HL-60 (cell line): ENCODE measurements at regions not wholly inside any gene's neighbourhood (a gene's known extent, or its start where the extent isn't known, plus 50 kb on each side); places are given as distances from the start of the nearest gene placed in this dataset.

Experiments used
- DNase-seq, 2 experiments: peaks; one replicate each; pipeline ENCODE4 v3.0.0-alpha.2; 2010 to 2020; ENCODE audit warnings: low read depth in 1 of 2, low spot score in 1 of 2
- H3K27ac ChIP-seq: fragments of 250-450 bp; sonication (Bioruptor Pico); replicated peaks from 2 replicates; pipeline ENCODE4 v1.5.1; 2020; ENCODE audit warnings: mild to moderate bottlenecking, moderate library complexity
- H3K27me3 ChIP-seq: fragments of 250-450 bp; sonication (Bioruptor Pico); 2 replicates; pipeline ENCODE4 v1.5.1; 2021; ENCODE audit warnings: mild to moderate bottlenecking, moderate library complexity; ENCODE audit not compliant: insufficient read depth, poor library complexity, severe bottlenecking
- H3K4me3 ChIP-seq: replicated peaks from 2 replicates; pipeline ENCODE4 v1.5.1; 2011; ENCODE audit warnings: mild to moderate bottlenecking, control low read depth, low read length; ENCODE audit not compliant: insufficient read depth
- CTCF ChIP-seq: IDR thresholded peaks from one replicate; pipeline ENCODE4 v1.5.1; 2011; ENCODE audit warnings: low read length, control low read depth, inconsistent platforms; ENCODE audit not compliant: insufficient read depth
- GABPA ChIP-seq: IDR thresholded peaks from 2 replicates; pipeline ENCODE4 v1.6.1; 2012; ENCODE audit warnings: low read depth
- POLR2AphosphoS5 ChIP-seq: IDR thresholded peaks from 2 replicates; pipeline ENCODE4 v1.6.1; 2012; ENCODE audit warnings: low read depth
- SPI1 ChIP-seq: IDR thresholded peaks from 2 replicates; pipeline ENCODE4 v1.6.1; 2012; ENCODE audit warnings: low read depth, mild to moderate bottlenecking, borderline replicate concordance
- TF ChIP-seq, protein P1 (sequence below): IDR thresholded peaks from 2 replicates; pipeline ENCODE4 v1.6.1; 2012; ENCODE audit warnings: low read depth; ENCODE audit not compliant: insufficient replicate concordance

DNA sequence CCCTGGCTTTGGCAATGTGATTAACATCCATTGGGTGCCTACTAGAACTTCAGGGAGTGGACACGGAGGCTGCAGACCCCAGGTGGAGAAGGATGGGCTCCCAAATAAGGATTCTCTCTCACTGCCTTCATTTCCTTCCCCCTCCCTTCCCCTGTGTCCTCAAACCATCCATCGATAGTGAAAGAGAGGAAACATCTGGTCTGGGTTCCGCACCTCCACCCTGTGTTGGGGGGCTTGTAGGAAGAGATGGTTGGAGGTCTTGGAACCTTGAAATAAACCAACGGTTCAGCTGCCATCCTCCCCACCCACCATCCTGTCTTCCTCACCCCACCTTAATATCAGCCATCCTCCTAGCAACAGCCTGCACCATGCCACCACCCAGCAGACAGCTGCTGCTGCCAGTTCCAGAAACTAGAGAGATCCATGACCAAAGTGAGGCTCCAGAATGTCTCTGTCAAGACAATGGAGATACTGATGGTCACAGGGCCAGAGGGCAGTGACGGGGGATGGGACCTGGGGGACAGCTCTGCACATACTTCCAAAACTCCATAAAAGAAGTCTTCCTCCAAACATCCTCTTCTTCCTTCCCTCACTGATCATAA is 153.1 kb upstream of the CCND2 start:
- TF ChIP-seq, protein P1, sequence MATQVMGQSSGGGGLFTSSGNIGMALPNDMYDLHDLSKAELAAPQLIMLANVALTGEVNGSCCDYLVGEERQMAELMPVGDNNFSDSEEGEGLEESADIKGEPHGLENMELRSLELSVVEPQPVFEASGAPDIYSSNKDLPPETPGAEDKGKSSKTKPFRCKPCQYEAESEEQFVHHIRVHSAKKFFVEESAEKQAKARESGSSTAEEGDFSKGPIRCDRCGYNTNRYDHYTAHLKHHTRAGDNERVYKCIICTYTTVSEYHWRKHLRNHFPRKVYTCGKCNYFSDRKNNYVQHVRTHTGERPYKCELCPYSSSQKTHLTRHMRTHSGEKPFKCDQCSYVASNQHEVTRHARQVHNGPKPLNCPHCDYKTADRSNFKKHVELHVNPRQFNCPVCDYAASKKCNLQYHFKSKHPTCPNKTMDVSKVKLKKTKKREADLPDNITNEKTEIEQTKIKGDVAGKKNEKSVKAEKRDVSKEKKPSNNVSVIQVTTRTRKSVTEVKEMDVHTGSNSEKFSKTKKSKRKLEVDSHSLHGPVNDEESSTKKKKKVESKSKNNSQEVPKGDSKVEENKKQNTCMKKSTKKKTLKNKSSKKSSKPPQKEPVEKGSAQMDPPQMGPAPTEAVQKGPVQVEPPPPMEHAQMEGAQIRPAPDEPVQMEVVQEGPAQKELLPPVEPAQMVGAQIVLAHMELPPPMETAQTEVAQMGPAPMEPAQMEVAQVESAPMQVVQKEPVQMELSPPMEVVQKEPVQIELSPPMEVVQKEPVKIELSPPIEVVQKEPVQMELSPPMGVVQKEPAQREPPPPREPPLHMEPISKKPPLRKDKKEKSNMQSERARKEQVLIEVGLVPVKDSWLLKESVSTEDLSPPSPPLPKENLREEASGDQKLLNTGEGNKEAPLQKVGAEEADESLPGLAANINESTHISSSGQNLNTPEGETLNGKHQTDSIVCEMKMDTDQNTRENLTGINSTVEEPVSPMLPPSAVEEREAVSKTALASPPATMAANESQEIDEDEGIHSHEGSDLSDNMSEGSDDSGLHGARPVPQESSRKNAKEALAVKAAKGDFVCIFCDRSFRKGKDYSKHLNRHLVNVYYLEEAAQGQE: no peak
- no peak for TF ChIP-seq CTCF
- TF ChIP-seq POLR2AphosphoS5: no peak
- no peak for TF ChIP-seq SPI1
- no peak for TF ChIP-seq GABPA
- no peak for DNase-seq
- H3K27me3 ChIP-seq: no peaks in the 10 kb centered on the region
- no peak overlapping the region for H3K4me3 ChIP-seq
- no peak overlapping the region for H3K27ac ChIP-seq

DNA sequence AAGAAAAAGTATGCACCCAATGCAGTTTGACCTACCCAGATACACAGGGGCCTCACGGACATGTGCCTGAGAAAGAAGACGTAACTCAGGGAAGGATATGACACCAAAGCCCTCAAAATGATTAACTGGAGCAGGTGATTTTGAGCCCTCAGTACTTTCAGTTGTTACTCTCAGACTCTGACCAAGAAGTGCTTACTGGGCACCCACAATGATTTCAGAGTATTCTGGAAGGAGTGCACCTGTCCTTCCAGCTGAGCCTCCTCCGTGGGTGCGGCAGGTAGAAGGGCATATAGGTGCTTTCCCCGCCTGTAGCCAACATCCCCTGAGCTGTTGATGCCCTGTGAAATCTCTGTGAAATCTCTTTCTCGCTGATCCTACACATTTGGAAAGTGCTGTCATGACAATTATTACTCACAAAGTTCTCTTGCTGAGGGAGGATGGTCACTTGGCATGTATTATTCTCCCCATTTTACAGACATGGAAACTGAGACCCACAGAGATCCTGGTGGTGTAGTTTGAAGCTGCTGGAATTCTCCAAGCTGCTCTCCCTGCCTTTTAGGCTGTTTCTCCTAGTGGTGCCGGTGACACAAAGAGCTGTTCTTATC is 154.3 kb upstream of the CCND2 start:
- no peak for DNase-seq
- H3K27me3 ChIP-seq: no peaks in the 10 kb centered on the region

DNA sequence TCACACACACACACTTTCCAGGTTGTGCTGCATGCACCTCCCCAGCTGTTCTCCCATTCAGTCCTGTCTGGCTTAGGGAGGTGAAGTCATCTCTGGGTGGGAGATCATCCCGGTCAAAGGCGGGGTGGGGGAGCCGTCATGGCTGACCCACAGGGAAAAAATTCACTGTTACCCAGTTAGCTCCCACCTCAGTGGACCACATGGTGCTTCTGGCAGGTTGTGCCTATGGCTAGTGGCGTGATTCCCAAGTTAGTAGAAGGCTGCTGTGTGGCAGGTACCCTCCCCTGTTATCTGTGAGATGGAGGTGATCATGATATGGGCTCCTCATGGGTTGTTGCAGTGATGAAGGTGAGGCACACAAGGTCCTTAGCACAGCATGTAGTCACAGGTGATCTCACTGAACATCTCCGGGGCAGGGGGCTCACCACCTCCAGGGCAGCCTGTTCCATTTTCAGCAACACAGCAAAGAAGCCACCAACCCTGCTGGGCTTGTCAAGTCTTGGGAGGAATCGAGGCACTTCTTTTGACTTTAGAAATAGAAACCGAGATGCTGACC is 154.9 kb upstream of the CCND2 start:
- DNase-seq: no peak
- no peak for TF ChIP-seq SPI1
- no peak for TF ChIP-seq GABPA
- Histone ChIP-seq H3K4me3 (no peak overlapping the region), H3K27me3 (no peaks in the 10 kb centered on the region), H3K27ac (peak overlapping the region; percentile 5; the same call in 1 of the 2 replicates)

More for the DNA sequence above, 154.3 kb upstream of the CCND2 start:
- no peak for TF ChIP-seq POLR2AphosphoS5
- no peak overlapping the region for H3K4me3 ChIP-seq
- no peak overlapping the region for H3K27ac ChIP-seq

DNA sequence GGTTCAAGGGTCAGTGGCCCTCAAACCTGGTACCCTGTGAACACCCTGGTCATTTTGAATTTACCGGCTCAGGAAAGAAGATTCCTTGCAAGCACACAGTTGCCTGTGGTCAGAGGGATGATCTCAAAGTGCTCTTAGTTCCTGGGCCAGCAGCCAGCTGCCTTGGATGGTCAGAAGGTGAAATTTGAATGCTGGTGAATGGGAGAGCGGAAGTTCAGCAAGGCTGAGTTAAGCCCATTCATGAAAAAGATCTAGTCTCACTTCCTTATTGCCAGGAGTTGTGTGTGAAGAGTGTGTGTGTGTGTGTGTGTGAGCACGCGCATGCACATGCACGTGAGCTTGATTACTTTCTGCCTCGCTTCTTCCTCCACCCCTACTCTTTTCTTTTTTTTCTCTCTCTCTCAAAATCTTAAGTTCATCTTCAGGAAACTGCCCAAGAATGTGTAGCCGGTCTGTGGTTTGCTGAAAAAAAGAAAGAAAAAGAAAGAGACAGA is 155.5 kb upstream of the CCND2 start:
- Histone ChIP-seq H3K27me3 (no peaks in the 10 kb centered on the region), H3K4me3 (no peak overlapping the region), H3K27ac (peak overlapping the region; percentile 26)
- DNase-seq: peak; percentile 71 to 96
- TF ChIP-seq SPI1: peak; percentile 89
- no peak for TF ChIP-seq CTCF
- TF ChIP-seq, protein P1: no peak
- TF ChIP-seq POLR2AphosphoS5: 0 out of 2 replicates have a peak, but pooled peaks have one; percentile 31
- 0 out of 2 replicates have a peak, but pooled peaks have one; percentile 17 for TF ChIP-seq GABPA
